Lung (tissue), 11 donors: ENCODE measurements at regions not wholly inside any gene's neighbourhood (a gene's known extent, or its start where the extent isn't known, plus 50 kb on each side); places are given as distances from the start of the nearest gene placed in this dataset.

ENCODE experiments used
- ATAC-seq: fragments of 200-7000 bp; cut with Tn5 transposase; one replicate; pipeline ENCODE4 v1.9.1; 2020; ENCODE audit warnings: moderate number of reproducible peaks; ENCODE audit not compliant: insufficient read depth, low FRiP score
- DNase-seq, 3 donors: peaks; one replicate each; pipeline ENCODE4 v3.0.0-alpha.2; 2013 to 2017
- H3K27ac ChIP-seq, 2 donors: one replicate each; pipeline ENCODE4 v1.5.1; 2013; ENCODE audit warnings: mild to moderate bottlenecking in 2 of 2, moderate library complexity in 2 of 2, control low read depth in 1 of 2, inconsistent platforms in 1 of 2, low read depth in 1 of 2, low read length in 1 of 2
- H3K27me3 ChIP-seq, 3 donors: one replicate each; pipeline ENCODE4 v1.5.1; 2013; ENCODE audit warnings: low read length in 2 of 3; ENCODE audit not compliant: control insufficient read depth in 3 of 3, insufficient read depth in 3 of 3
- H3K36me3 ChIP-seq, 4 donors: one replicate each; pipeline ENCODE4 v1.5.1; 2013; ENCODE audit warnings: low read length in 4 of 4, mild to moderate bottlenecking in 1 of 4, moderate library complexity in 1 of 4; ENCODE audit not compliant: control insufficient read depth in 4 of 4, insufficient read depth in 4 of 4
- H3K4me1 ChIP-seq, 5 donors: one replicate each; pipeline ENCODE4 v1.5.1; 2013; ENCODE audit warnings: low read length in 5 of 5, mild to moderate bottlenecking in 2 of 5, moderate library complexity in 1 of 5; ENCODE audit not compliant: control insufficient read depth in 5 of 5, insufficient read depth in 5 of 5
- H3K4me3 ChIP-seq: one replicate; pipeline ENCODE4 v1.5.1; 2013; ENCODE audit warnings: mild to moderate bottlenecking, control low read depth, moderate library complexity
- H3K9ac ChIP-seq, 2 donors: one replicate each; pipeline ENCODE4 v1.5.1; 2013; ENCODE audit warnings: low read length in 2 of 2, control low read depth in 1 of 2; ENCODE audit not compliant: insufficient read depth in 1 of 2
- H3K9me3 ChIP-seq, 4 donors: one replicate each; pipeline ENCODE4 v1.5.1; 2013; ENCODE audit warnings: low read length in 3 of 4, mild to moderate bottlenecking in 1 of 4, moderate library complexity in 1 of 4; ENCODE audit not compliant: control insufficient read depth in 4 of 4, insufficient read depth in 3 of 4
- CTCF ChIP-seq: IDR thresholded peaks from 2 replicates; pipeline ENCODE4 v1.5.1; 2012; ENCODE audit warnings: mild to moderate bottlenecking; ENCODE audit errors: control extremely low read depth, extremely low read depth
- WGBS, 2 donors: extraction: QIAGEN DNeasy Blood & Tissue Kit; methylation state at CpG; one replicate each; pipeline ENCODE4 v1.1.7; 2013; 5-methylcytosine and 5-hydroxymethylcytosine counted together
- donor health status: control.
- donor health status: control.
- donor health status: Bipolar disorder and iron deficiency.
- donor health status: healthy.
- donor health status: DM: yes; HTN: yes; CAD: no.

- no peak for ATAC-seq
- Histone ChIP-seq H3K9me3 (peaks cover 0 to 3% (median 0%) of the 10 kb centered on the region in 4 donors), H3K4me1 (peaks cover 2 to 50% (median 13%) of the 10 kb centered on the region in 5 donors), H3K36me3 (no peaks in the 10 kb centered on the region), H3K4me3 (no peak overlapping the region), H3K27me3 (no peaks in the 10 kb centered on the region), H3K9ac (no peak overlapping the region), H3K27ac (no peak overlapping the region)
- TF ChIP-seq CTCF = no peak
- DNase-seq = peak in 1 of 3 donors; percentile 61
Observed at GRCh38 chr14:58807191-58807590, 169.4 kb downstream of the DACT1 start.

- Histone ChIP-seq H3K9me3 (peaks cover 0 to 3% (median 0%) of the 10 kb centered on the region in 4 donors), H3K27me3 (no peaks in the 10 kb centered on the region), H3K9ac (peak overlapping the region in 1 of 2 donors; percentile 38), H3K27ac (no peak overlapping the region), H3K36me3 (no peaks in the 10 kb centered on the region), H3K4me1 (peaks cover 2 to 57% (median 13%) of the 10 kb centered on the region in 5 donors), H3K4me3 (no peak overlapping the region)
- DNase-seq (peak; percentile 72 to 88 (median 77)), ATAC-seq (no peak)
- no peak for TF ChIP-seq CTCF
- WGBS, 2 donors = 37 to 60% methylated on average over 4 of the region's 4 CpGs
Observed at GRCh38 chr14:58808828-58809227, 171.1 kb downstream of the DACT1 start.

- peaks cover 0 to 57% (median 13%) of the 10 kb centered on the region in 5 donors for H3K4me1 ChIP-seq
- H3K9me3 ChIP-seq = peaks cover 0 to 3% (median 0%) of the 10 kb centered on the region in 4 donors
- 80 to 94% methylated on average over 1 of the region's 1 CpG for WGBS, 2 donors
- ATAC-seq (no peak), DNase-seq (no peak)
- no peaks in the 10 kb centered on the region for H3K27me3 ChIP-seq
- H3K36me3 ChIP-seq = no peaks in the 10 kb centered on the region
- no peak for TF ChIP-seq CTCF
- no peak overlapping the region for H3K4me3 ChIP-seq
- no peak overlapping the region for H3K9ac ChIP-seq
- no peak overlapping the region for H3K27ac ChIP-seq
Observed at GRCh38 chr14:58809520-58809919, 171.8 kb downstream of the DACT1 start.
